ENCODE measurements at regions not wholly inside any gene's neighbourhood (a gene's known extent, or its start where the extent isn't known, plus 50 kb on each side); places are given as distances from the start of the nearest gene placed in this dataset.

- no peak for TF ChIP-seq POLR2AphosphoS5 (IDR thresholded peaks at IDR 0.05; ENCODE audit: low read depth, low read length)
- no peak for TF ChIP-seq POLR2A (IDR thresholded peaks at IDR 0.05; ENCODE audit: low read depth, low read length)
These were observed 218.8 kb downstream of the SNCA start for GRCh38 chr4:89618151-89618550.

All from GM12891 (cell line).